HG02610 (cell line): ENCODE measurements at regions not wholly inside any gene's neighbourhood (a gene's known extent, or its start where the extent isn't known, plus 50 kb on each side); places are given as distances from the start of the nearest gene placed in this dataset.
"Not testable (repeated sequence)": the region's sequence is repeated elsewhere in the genome, so short reads cannot be mapped to it uniquely, and the experiment has no call there.

Experiments used
- ATAC-seq: cut with Tn5 transposase; IDR thresholded peaks from one replicate; pipeline ENCODE4 v1.9.1; 2021; ENCODE audit warnings: mild to moderate bottlenecking, moderate library complexity; ENCODE audit not compliant: unreplicated experiment

DNA sequence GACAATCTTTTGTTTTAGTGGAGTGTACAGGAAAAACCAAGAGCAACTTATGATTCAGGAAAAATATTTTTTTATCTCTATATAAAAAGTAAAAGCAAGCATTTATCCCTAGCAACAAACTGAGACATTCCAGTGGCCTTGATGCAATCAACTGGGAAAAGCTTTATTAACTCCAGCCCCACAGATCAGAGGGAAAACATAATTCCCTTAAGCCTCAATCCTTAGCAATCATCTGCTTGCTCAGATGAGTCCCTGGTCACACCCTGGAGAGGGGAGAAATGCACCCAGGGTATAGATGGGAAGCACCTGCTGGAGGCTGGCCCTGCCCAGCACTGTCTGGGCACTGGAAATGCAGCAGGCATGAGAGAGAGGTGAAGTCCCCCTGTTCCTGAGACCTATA lies 636.6 kb downstream of the TNS3 start:
- no peak for ATAC-seq

DNA sequence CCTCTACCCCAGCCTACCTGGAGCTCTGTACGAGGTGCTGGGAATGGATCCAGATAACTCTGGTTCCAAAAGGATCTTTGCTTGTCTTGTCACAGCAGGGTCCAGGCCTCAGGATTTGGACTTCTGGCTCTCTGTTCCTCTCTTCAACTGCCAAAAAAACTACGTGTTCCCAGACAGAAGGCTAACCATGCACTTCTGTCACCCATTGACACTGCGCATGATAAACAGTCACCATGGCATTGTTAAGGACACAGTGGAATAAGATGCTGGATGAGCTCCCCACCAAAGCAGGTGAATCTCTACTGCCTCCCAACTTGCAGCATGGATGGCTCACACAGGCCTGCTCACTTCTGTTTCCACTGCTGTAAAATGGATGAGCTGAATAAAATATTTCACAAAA lies 637.9 kb downstream of the TNS3 start:
- ATAC-seq = no peak

GRCh38 chr7:46942574-46942973 lies 639.3 kb downstream of the TNS3 start:
- ATAC-seq = no peak

DNA sequence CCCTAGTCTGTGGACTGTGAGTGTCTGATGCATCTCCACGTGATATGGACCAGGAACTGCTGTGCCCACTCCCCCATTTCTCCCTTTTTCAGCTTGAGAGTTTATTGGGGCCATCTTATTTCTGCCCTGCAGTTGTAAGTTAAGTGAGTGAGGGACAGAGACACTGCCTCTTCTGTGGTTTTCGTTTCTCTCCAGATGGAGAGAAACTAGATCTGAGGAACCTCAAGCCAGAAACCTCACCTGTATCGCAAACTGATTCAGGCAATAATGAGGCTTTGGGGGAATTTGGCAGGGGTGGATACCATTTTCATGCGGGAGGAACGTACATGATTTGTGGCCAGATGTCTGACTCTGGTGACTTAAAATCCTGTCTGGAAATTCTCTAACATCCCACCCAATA lies 641.7 kb downstream of the TNS3 start:
- ATAC-seq = no peak

DNA sequence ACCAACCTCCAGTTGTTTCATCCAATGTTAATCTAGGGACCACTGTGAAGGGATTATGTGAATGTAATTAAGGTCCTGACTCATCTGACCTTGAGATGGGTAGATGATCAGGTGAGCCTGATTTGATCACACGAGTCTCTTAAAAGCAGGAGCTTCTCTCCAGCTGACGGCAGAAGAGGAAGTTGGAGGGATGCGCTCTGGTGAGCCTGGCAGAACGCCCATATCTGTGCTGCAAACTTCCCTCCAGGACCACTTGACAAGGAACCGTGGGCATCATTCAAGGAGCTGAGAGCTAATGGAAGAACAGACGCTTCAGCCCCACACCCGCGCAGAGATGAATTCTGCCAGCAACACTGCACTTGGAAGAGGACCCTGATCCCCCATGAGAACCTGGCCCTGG lies 642.4 kb downstream of the TNS3 start:
- no peak for ATAC-seq

GRCh38 chr7:46939089-46939488 lies 642.8 kb downstream of the TNS3 start:
- ATAC-seq = no peak

DNA sequence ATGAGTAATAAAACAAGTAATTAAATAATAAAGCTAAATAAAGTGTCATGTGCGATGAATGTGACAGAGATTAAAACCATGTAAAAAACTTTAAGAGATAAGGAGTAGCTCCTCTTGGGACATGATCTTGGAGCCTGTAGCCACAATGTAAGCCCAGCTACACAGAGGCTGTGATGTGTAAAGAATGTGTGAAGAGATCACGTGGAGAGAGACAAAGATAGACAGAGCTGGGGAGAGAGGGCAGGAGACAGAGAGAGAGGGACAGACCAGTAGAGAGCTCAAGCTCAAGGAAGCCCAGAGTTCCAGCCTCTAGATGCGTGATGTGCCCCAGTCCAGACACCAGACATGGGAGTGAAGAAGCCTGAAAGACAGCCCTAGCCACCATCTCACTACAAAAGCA lies 644.1 kb downstream of the TNS3 start:
- no peak for ATAC-seq

DNA sequence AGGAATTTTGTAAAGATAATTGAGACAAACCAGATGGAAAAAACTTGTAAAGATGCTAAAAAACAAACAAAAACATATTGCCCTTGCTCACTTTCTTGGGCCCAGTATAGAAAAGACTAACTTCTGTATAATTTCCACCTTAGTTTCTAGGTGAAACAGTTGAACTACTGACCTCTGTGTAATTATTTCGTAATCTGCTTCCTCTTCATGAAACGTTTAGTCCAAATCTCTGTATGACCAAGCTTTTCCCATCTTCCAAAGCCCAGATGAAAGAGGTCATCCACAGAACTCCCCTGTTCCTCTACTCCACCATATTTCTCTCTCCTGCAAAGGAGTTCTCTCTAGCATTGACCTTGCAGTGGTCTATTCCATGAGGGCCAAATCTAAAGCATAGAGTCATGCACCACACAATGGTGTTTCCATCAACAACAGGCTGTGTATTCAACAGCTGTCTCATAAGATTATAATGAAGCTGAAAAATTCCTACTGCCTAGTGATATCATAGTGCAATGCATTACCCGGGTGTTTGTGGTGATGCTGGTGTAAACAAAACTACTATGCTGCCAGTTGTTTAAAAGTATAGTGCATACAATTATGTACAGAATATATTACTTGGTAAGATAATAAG lies 647.6 kb downstream of the TNS3 start:
- ATAC-seq = no peak

- ATAC-seq = no peak
These were observed 648.3 kb downstream of the TNS3 start for GRCh38 chr7:46933596-46933995.

GRCh38 chr7:46932676-46933424 lies 649.1 kb downstream of the TNS3 start:
- ATAC-seq = no peak

DNA sequence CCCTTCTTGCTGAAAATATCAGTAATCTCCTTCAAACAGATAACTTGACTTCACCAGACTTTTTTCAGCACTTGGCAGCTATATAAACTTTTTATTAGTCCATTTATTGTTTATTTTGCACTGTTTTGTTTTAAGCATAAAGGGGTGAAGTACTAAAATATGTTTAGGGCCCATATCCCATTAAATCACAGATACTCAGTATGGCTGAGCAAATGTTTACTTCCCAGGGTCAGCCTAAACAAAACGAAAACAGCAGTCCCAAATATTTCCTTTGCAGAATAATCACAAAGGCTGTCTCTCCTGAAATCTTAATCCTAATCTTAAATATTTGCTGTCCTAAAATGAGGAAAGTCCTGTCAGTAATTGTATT lies 649.6 kb downstream of the TNS3 start:
- ATAC-seq = no peak

DNA sequence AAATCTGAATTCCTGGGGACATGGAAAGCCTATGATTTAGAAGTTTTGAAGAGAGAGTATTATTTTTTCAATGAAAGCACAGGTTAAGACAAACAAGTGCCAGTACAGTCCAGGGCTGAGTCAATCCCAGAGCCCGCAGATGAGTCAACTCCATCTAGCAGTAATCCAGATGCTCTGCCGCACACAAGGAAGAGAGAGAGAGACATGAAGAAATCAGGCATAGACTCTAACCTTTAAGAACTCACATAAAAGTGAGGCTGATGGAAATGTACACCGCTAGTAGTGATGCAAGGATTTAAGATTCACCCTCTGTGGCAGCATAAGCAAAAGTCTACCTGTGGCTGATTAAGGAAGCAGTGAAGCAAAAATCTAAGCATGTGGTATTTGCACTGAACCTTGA lies 651.5 kb downstream of the TNS3 start:
- no peak for ATAC-seq

DNA sequence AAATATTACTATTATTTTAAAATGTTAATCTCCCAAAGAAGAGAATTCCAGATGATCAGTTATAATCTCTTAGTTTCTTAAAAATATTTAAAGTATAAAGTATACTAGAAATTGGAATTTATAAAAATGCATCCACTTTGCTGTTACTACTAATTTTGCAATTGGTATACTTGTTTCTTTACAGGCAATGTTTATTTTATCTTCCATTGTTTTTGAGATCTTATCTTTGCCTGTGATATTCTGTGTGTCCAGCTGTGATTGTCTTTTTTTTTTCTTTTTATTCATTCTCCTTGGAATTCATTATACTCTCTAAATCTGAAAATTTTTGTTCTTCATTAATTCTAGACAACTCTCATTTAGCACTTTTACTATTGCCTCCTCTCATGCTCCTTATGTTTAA lies 652.6 kb downstream of the TNS3 start:
- no peak for ATAC-seq

DNA sequence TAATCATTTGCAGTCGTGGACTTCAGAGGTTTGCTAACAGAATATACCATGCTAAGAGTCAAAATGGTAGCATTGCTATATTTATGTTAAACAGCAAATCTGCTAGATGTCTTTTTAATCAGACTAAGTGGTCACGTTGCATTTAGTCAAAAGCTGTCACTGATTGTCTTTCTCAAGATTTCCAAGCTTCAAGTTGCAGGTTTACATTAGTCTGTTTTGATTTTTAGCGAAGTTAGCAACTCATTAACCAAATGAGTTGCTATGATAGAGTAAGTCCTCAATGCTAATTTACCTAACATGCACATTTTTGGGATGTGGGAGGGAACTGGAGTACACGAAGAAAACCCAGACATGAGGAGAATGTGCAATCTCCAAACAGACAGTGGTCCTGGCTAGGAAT lies 653.2 kb downstream of the TNS3 start:
- no peak for ATAC-seq

DNA sequence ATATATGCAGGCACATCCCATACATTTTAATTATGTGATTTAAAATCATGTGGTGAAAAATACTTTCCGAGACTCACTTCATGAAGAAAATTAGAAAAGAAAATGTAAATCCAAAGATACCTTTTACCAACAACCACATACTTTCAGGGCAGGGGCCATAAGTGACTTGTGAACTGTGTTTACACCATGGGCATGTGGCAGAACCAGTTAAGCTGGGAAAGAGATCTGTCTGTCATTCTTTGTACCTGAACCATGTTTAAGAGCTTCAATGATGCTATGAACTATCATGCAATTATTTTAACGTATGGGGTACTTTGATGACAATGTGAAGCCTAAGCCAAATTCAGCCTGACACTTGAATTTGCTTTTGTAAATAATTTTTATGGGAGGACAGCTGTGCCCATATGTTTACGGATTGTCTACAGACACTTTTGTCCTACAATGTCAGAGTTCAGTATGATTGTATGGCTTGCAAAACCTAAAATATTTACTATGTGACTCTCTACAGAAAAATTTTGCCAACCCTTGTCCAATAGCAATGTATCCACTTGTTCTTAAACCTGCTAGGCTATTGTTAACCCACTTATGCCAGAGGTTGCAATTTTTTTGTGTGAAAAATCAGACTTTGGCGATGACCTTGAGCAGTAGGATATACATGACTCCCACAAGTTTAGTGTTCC lies 654.6 kb downstream of the TNS3 start:
- no peak for ATAC-seq

DNA sequence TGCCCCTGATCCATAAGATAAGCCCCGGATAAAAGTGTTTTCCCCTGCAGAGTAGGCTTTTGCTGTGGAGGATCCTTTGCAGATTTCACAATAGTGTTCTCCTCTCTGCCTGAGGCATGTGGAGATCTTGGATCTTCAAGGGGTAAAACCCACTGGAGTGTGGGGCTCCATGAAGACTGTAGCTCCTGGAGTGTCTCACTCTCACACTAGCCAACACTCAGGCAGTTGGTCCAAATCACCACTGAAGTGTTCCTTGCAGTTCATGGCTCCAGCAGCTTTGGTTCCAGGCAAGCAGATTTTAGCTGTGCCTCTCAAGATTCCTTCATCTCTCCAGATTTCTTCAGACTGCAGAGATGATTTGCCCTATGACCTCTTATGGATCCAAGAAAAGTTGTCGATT lies 665.3 kb downstream of the TNS3 start:
- no peak for ATAC-seq

DNA sequence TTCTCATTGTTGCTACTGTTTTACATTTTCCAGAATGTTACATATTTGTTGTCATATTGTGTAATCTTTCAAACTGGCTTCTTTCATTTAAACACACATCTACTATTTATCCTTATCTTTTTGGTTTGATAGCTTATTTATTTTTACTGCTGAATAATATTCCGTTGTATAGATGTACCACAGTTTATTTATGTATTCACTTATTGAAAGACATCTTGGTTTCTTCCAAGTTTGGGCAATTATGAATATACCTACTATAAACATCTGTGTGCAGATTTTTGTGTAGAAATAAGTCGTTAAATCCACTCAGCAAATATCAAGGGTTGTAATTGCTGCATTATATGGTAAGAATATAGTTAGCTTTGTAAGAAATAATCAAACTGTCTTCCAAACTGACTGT lies 669.2 kb downstream of the TNS3 start:
- ATAC-seq = no peak

DNA sequence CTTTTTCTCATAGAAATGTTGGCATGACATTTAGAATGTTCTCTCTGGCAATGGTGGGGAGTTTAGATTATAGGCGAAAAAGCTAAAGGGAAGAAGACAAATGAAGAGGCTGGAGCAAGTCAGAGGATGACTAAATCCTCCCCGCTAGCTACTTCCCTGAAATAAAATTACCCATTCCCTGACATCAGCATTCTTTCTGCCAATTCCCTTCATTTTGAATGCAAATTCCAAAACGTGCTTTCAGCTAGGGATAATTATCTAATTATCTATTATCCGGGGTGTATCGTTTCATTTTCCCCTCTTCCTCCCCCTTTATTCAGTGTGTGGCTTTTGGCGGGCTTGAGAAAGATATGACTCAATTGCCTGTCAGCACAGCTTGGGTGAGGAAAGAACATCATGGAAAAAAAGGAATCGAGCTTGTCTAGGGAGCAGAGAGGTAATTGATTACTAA lies 672.3 kb downstream of the TNS3 start:
- no peak for ATAC-seq

DNA sequence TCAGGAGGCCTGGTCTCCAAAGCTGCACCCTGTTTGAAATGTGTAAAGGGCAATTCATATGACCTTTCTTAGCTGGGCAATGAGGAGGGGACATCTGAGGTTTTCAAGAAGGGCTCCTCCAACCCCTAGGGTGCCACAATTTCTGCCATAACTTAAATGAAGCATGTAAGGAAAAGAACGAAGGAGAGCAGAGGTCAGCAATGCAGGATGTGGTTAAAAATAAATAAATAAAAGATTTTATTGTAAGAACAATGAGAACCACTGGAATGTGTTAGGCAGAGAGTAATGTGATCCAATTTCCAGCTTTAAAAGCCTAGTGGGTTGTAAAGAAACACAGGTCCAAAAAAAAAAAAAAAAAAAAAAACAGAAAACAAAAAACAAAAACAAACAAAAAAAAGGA lies 673.1 kb downstream of the TNS3 start:
- ATAC-seq = no peak

- not testable (repeated sequence) for ATAC-seq
These were observed 677.4 kb downstream of the TNS3 start for GRCh38 chr7:46904523-46904922.

DNA sequence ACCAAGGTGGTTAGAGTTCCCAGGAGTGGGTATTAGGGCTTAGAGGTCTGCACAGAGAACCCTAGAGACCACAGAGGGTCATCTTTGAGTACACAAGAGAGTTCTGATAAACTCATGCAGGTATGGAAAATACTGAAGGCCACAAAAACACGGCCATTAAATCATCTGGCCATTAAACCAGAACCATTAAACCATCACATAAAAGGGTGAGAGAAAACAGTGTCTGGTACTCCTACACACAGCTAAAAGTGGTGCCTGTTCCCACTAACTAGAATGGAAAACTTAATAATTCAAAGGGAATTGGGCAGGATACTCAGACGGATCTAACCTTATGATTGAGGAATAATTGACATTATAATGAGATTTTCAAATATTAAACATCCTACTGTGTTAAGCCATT lies 679.4 kb downstream of the TNS3 start:
- ATAC-seq = no peak
